Omental fat pad (tissue), 3 donors: ENCODE measurements at regions not wholly inside any gene's neighbourhood (a gene's known extent, or its start where the extent isn't known, plus 50 kb on each side); places are given as distances from the start of the nearest gene placed in this dataset.

ENCODE experiments used
- ATAC-seq: fragments of 150-250 bp; one replicate; pipeline ENCODE4 v1.9.1; 2016; ENCODE audit warnings: mild to moderate bottlenecking, moderate library complexity; ENCODE audit not compliant: low FRiP score
- DNase-seq: peaks from one replicate; pipeline ENCODE4 v3.0.0-alpha.2; 2019; ENCODE audit warnings: low spot score
- TF ChIP-seq, protein P1 (sequence below), 3 donors: fragments of 450-650 bp; IDR thresholded peaks; one replicate each; pipeline ENCODE4 v1.5.1; 2016 to 2017; ENCODE audit warnings: antibody characterized with exemption in 3 of 3, mild to moderate bottlenecking in 3 of 3, moderate library complexity in 2 of 3

DNA sequence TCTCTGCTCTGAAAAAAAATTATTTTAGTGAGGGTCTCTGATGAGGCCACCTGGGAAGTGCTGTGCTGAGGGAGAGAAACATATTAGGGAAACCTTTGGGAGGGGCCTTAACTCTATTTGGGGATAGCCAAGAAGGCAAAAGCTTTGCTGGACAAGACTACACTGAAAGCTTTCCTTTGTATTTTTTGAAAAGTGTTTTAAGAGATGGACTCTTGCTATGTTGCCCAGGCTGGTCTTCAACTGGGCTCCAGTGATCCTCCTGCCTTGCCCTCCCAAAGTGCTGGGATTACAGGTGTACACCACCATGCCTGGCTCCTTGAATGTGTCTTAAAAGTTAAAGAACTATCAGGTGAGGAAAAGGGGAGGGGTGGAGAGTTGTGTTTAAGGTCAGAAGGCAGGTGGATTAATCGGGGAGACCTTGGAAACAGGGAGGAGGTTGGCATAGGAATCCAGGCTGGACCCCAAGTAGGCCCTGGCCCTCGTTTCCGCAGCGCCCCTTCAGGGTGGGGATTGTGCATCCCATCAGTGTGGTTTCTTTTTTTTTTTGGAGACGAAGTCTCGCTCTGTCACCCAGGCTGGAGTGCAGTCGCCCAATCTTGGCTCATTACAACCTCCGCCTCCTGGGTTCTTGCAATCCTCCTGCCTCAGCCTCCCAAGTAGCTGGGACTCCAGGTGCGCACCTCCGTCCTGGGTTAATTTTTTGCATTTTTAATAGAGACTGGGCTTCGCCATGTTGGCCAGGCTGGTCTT is 92.1 kb downstream of the MYCN start:
- ATAC-seq (no peak), DNase-seq (no peak)
- TF ChIP-seq, protein P1, sequence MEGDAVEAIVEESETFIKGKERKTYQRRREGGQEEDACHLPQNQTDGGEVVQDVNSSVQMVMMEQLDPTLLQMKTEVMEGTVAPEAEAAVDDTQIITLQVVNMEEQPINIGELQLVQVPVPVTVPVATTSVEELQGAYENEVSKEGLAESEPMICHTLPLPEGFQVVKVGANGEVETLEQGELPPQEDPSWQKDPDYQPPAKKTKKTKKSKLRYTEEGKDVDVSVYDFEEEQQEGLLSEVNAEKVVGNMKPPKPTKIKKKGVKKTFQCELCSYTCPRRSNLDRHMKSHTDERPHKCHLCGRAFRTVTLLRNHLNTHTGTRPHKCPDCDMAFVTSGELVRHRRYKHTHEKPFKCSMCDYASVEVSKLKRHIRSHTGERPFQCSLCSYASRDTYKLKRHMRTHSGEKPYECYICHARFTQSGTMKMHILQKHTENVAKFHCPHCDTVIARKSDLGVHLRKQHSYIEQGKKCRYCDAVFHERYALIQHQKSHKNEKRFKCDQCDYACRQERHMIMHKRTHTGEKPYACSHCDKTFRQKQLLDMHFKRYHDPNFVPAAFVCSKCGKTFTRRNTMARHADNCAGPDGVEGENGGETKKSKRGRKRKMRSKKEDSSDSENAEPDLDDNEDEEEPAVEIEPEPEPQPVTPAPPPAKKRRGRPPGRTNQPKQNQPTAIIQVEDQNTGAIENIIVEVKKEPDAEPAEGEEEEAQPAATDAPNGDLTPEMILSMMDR (IDR thresholded peaks at IDR 0.05): no peak

DNA sequence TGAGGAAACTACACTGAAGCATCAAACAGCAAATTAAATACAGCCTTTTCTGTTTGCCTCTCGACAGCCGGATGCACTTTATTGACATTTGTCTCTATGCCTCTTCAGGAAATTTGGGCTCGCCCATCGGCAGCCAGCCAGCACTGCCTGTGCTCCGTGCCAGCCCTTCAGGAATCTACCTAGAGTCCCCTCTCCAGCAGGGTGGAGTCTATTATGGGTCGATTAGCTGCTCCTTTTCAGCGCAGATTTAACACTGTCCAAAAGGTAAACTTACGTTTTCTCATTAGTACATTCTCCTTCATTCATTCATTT is 91.5 kb downstream of the MYCN start:
- DNase-seq (no peak), ATAC-seq (no peak)
- TF ChIP-seq, protein P1 (IDR thresholded peaks at IDR 0.05): no peak

DNA sequence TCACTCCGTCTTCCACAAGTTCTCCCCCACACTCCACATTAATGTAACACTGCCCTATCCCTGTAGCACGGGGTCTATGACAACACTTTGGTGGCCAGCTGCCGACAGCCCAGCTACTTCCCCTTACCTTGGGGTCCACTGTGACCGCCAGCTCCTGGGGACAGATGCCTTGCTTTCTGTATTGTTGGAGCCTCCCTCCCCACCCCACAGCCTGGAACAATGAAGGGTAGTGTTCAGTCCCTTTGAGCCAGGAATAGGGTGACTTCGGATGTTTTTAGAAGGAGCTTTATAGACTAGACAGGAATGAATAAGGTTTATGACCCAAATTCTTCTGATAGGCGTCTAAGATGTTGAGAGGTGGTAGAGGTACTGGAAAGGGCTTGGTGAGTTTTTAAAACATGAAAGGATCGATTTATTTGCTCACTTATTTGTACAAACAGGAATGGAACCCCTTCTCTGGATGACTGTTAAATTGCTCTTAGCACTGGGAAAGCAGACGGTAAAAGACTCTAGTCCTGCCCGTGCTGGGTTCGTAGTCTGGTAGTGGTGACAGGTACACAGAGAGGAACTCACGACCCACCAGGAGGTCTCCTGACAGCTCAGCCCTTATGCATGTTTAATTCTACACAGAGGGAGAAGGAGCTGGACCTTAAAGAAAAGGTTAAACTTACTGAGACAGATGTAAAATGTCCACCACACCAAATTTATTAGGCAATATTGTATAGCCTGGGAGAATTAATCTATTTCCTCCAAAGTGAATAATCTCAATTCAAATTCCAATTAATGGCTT is 90.9 kb downstream of the MYCN start:
- no peak for DNase-seq
- ATAC-seq: no peak
- TF ChIP-seq, protein P1 (IDR thresholded peaks at IDR 0.05): no peak

DNA sequence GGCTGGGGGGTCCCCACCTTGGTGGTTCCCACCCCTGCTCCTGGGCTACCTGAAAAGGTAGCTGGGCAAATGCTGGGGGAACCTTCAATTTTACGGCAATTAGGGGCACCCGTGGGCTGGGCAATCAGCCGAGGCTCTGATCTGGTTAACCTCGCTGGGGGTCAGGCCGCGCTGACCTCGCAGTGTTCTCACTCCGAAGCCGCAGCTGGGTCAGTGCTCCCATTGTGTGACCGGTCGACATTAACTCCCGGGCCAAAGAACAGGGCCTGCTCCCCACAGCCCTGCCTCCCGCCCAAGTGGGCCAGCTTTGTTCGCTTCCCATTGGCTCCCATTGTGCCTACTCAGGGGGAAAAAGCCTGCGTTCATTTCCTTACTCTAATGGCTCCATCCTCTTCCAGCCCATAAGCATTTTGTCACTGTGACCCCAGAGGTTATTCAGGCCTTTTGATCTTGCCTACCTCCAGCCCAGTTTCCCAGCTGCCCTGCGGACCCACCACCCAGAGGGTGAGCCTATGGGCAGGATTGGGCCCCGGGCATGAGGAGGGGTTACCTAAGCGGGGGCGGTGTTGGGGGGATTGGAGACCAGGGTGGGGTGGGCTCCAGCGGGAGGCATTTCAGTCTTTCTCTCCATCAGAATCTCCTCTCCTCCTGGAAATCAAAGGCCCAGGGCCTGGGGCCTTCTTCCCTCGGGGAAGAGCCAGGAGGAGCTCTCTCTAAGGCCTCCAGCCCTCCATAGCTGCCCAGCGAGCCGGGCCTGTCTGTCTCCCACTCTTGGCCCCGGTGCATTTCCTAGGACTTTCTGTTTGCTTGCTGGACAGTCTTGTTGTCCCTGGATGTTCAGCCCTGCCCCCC is 90.1 kb downstream of the MYCN start:
- TF ChIP-seq, protein P1 (IDR thresholded peaks at IDR 0.05): no peak
- ATAC-seq (no peak), DNase-seq (no peak)

DNA sequence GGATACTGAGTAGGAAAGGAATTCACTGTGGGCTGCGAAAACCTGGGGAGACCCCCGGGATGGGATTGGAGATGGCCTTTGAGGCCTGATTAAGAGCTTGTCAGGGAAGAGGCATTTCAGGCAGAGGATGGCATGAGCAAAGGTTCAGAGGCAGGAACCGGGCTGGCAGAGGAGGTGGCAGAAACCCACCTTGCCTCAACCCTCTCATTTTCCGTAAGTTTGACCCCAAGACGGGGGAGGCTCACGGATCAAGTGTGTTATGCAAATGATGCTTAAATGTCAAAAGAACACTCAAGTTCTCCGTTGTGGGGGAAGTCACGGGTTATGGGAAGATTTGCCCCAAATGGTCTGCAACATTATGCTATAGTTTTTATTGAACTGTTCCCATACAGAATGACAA is 88.3 kb downstream of the MYCN start:
- DNase-seq (no peak), ATAC-seq (no peak)
- TF ChIP-seq, protein P1 (IDR thresholded peaks at IDR 0.05): no peak

DNA sequence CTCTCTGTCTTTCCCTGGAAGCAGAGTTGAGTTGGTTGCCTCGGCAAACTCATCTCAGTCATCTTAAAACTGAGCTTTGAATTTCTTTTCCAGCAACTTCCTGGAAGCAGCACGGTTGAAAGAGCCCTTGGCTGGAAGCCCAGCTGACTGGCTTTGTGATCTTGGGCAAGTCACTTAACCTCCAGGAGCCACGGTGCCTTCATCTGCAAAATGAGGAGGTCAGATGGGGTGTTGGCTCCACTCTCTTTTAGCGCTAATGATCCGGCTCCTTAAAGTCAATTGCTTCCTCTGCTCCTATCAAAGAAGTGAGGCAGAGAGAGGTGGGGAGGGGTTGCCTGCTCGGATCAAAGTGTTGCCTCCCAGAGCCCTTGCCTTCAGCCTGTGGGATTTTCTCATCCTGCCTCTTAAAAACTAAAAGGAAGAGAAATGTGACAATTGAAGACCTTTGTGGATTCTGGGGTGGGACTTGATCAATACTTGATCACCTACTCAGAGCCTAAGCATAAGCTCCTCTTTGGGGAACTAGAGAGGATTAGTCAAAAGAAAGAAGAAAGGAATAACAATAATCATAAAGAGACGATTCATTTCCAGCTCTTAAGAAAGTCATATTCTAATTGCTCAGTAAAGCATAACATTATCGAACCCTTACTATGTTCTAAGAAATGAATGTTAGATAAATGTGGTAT is 86.6 kb downstream of the MYCN start:
- TF ChIP-seq, protein P1 (IDR thresholded peaks at IDR 0.05): no peak
- DNase-seq (no peak), ATAC-seq (no peak)
